BJ (cell line): ENCODE measurements at regions not wholly inside any gene's neighbourhood (a gene's known extent, or its start where the extent isn't known, plus 50 kb on each side); places are given as distances from the start of the nearest gene placed in this dataset.

Experiments
- CTCF ChIA-PET: fragments of 350-600 bp; formaldehyde crosslinking; extraction: SDS; loops from one replicate; lab custom pipeline; 2021; ENCODE audit warnings: antibody characterized with exemption, inconsistent platforms; lab: Yijun Ruan, JAX
- POLR2A ChIA-PET: fragments of 300-600 bp; sonication (Branson Sonifier 250); formaldehyde crosslinking; extraction: SDS; loops from one replicate; lab custom pipeline; 2021; ENCODE audit warnings: antibody characterized with exemption; lab: Charles Lee
- DNase-seq: peaks from one replicate; pipeline ENCODE4 v3.0.0-alpha.2; 2011; ENCODE audit warnings: low read depth
- H3K27me3 ChIP-seq: 2 replicates; pipeline ENCODE4 v1.6.0; 2011; ENCODE audit warnings: low read length; ENCODE audit not compliant: control insufficient read depth, insufficient read depth
- H3K36me3 ChIP-seq: 2 replicates; pipeline ENCODE4 v1.5.1; 2011; ENCODE audit warnings: low read length; ENCODE audit not compliant: control insufficient read depth, insufficient read depth
- H3K4me3 ChIP-seq: 2 replicates; pipeline ENCODE4 v1.5.1; 2011; ENCODE audit warnings: low read depth, mild to moderate bottlenecking, control low read depth, low read length
- CTCF ChIP-seq: IDR thresholded peaks from 2 replicates; pipeline ENCODE4 v1.5.1; 2011; ENCODE audit warnings: low read depth, mild to moderate bottlenecking, control low read depth, inconsistent platforms, low read length, moderate library complexity; ENCODE audit not compliant: insufficient read depth

DNA sequence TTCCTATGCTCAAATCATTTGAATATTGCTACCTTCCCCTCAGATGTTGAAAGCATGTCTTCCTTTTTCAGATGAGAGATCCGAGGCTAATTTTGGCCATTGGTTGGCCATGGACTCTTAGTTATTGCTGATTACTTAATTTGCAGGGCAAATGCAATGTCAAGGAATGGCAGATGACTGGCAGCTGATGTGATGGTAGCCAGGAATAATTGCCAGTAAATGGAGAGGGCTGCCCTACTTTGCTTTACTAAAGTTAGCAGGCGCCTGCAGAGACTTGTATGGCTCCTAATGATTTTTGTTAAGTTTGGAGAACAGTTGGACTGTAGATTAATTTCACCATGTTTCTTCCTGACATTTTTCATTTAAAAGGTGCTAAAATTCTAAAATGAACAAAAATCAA, 128.9 kb downstream of the XCL2 start:
- CTCF ChIA-PET: no interaction called here

GRCh38 chr1:168410464-168410863, 129.8 kb downstream of the TBX19 start:
- CTCF ChIA-PET: interaction anchor here (1.0 kb wide), 1 partner anchor 29 kb away, joined by 3 read pairs; no protein-coding TSS in a partner anchor
- no peak for TF ChIP-seq CTCF
- Histone ChIP-seq H3K27me3 (peaks cover 2% of the 10 kb centered on the region; the same call in 1 of the 2 replicates), H3K4me3 (no peak overlapping the region), H3K36me3 (no peaks in the 10 kb centered on the region)
- no peak for DNase-seq
- POLR2A ChIA-PET: no interaction called here

More for the DNA sequence above, 128.9 kb downstream of the XCL2 start:
- POLR2A ChIA-PET: no interaction called here
- Histone ChIP-seq H3K36me3 (no peaks in the 10 kb centered on the region), H3K4me3 (no peak overlapping the region), H3K27me3 (peaks cover 2% of the 10 kb centered on the region; the same call in 1 of the 2 replicates)
- DNase-seq: no peak
- no peak for TF ChIP-seq CTCF

- peaks cover 2% of the 10 kb centered on the region; the same call in 1 of the 2 replicates for H3K27me3 ChIP-seq
- no peak for DNase-seq
- no peak overlapping the region for H3K4me3 ChIP-seq
- TF ChIP-seq CTCF: no peak
- ChIA-PET POLR2A (no interaction called here), CTCF (interaction anchor here (1.5 kb wide), 1 partner anchor 12 kb away, joined by 3 read pairs; no protein-coding TSS in a partner anchor)
- H3K36me3 ChIP-seq: no peaks in the 10 kb centered on the region
These were observed 128.2 kb downstream of the TBX19 start for GRCh38 chr1:168408884-168409283.

- no peak for DNase-seq
- CTCF ChIA-PET: interaction anchor here (1.5 kb wide), 1 partner anchor 11 kb away, joined by 3 read pairs; no protein-coding TSS in a partner anchor
- H3K27me3 ChIP-seq: peaks cover 2% of the 10 kb centered on the region; the same call in 1 of the 2 replicates
These were observed 127.8 kb downstream of the TBX19 start for GRCh38 chr1:168408539-168408865.

GRCh38 chr1:168407832-168408538, 127.3 kb downstream of the TBX19 start:
- peaks cover 2% of the 10 kb centered on the region; the same call in 1 of the 2 replicates for H3K27me3 ChIP-seq
- CTCF ChIA-PET: no interaction called here
- H3K36me3 ChIP-seq: no peaks in the 10 kb centered on the region
- POLR2A ChIA-PET: interaction anchor here (0.6 kb wide), 1 partner anchor 10 kb away, joined by 4 read pairs; no protein-coding TSS in a partner anchor
- H3K4me3 ChIP-seq: no peak overlapping the region
- no peak for TF ChIP-seq CTCF
- no peak for DNase-seq

More at GRCh38 chr1:168408539-168408865, 127.8 kb downstream of the TBX19 start:
- Histone ChIP-seq H3K36me3 (no peaks in the 10 kb centered on the region), H3K4me3 (no peak overlapping the region)
- no peak for TF ChIP-seq CTCF
- POLR2A ChIA-PET: interaction anchor here (0.6 kb wide), 1 partner anchor 10 kb away, joined by 4 read pairs; no protein-coding TSS in a partner anchor
